Bone marrow (tissue), 2 donors: ENCODE measurements at regions not wholly inside any gene's neighbourhood (a gene's known extent, or its start where the extent isn't known, plus 50 kb on each side); places are given as distances from the start of the nearest gene placed in this dataset.

ENCODE experiments used
- DNase-seq, 2 donors: peaks; one replicate each; lab custom pipeline; 2025; lab: John Stamatoyannopoulos, UW

- no peak for DNase-seq
These were observed 180.9 kb downstream of the SUCNR1 start for GRCh38 chr3:152054315-152054714.

- no peak for DNase-seq
These were observed 182.6 kb downstream of the SUCNR1 start for GRCh38 chr3:152056073-152056472.

GRCh38 chr3:152056481-152056880, 183.0 kb downstream of the SUCNR1 start:
- DNase-seq = no peak

- no peak for DNase-seq
These were observed 183.5 kb downstream of the SUCNR1 start for GRCh38 chr3:152056987-152057386.

GRCh38 chr3:152058856-152059255, 185.4 kb downstream of the SUCNR1 start:
- DNase-seq = no peak

- no peak for DNase-seq
These were observed 187.3 kb downstream of the SUCNR1 start for GRCh38 chr3:152060701-152061100.

GRCh38 chr3:152061296-152061695, 187.9 kb downstream of the SUCNR1 start:
- DNase-seq = no peak

GRCh38 chr3:152069871-152070270, 196.4 kb downstream of the SUCNR1 start:
- no peak for DNase-seq

GRCh38 chr3:152071315-152071714, 197.4 kb upstream of the MBNL1 start:
- no peak for DNase-seq

GRCh38 chr3:152071924-152072323, 196.8 kb upstream of the MBNL1 start:
- peak in 1 of 2 donors; percentile 76 for DNase-seq

GRCh38 chr3:152073267-152073666, 195.5 kb upstream of the MBNL1 start:
- no peak for DNase-seq

GRCh38 chr3:152076148-152076547, 192.6 kb upstream of the MBNL1 start:
- DNase-seq = peak in 1 of 2 donors; percentile 7

GRCh38 chr3:152079980-152080379, 188.7 kb upstream of the MBNL1 start:
- no peak for DNase-seq

- DNase-seq = no peak
These were observed 185.6 kb upstream of the MBNL1 start for GRCh38 chr3:152083135-152083534.

GRCh38 chr3:152084441-152085158, 184.1 kb upstream of the MBNL1 start:
- DNase-seq = peak in 1 of 2 donors; percentile 7

- no peak for DNase-seq
These were observed 181.6 kb upstream of the MBNL1 start for GRCh38 chr3:152087153-152087552.

- no peak for DNase-seq
These were observed 179.2 kb upstream of the MBNL1 start for GRCh38 chr3:152089528-152089927.

GRCh38 chr3:152091725-152092124, 177.0 kb upstream of the MBNL1 start:
- DNase-seq = no peak

- no peak for DNase-seq
These were observed 174.8 kb upstream of the MBNL1 start for GRCh38 chr3:152093901-152094300.

- no peak for DNase-seq
These were observed 174.3 kb upstream of the MBNL1 start for GRCh38 chr3:152094406-152094805.

- no peak for DNase-seq
These were observed 173.3 kb upstream of the MBNL1 start for GRCh38 chr3:152095472-152095871.

GRCh38 chr3:152096280-152096906, 172.3 kb upstream of the MBNL1 start:
- no peak for DNase-seq

GRCh38 chr3:152097120-152097519, 171.6 kb upstream of the MBNL1 start:
- DNase-seq = no peak

GRCh38 chr3:152097770-152098169, 171.0 kb upstream of the MBNL1 start:
- DNase-seq = no peak
